ENCODE measurements at regions not wholly inside any gene's neighbourhood (a gene's known extent, or its start where the extent isn't known, plus 50 kb on each side); places are given as distances from the start of the nearest gene placed in this dataset.
A peak's percentile ranks its signal among the peaks of the same experiment; 100 is the strongest.

DNA sequence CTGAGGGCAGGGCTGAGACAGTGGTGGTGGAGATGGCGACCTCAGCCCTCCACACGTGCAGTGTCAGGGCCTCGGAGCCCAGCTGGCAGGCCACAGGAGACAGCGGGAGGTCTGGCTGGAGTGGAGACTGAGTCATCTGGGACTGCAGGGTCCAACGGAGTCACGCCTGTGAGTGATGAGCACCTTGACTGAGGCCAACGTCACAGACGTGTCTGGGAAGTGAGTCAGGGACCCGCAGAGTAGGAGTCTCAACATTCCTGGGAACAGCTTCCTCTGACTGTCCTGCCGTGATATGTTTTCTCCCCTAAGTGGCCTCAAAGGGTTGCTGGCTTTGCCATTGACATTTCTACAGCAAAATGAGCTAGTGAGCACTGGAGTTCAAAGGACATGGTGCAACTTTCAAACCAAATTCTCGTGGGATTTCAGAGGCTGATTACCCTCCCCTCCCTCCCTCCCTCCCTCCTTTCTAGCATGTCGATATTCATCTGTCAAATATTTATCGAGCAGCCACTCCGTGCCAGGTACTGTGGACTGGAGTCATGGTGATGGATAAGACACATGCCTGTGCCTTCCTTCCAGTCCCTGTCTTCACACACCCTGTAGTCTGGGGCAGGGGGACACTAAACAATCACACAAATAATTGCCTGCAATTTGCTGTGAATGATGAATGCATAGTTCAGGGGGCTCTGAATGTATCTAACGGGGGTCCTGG is 53.3 kb upstream of the AMOTL2 start:
- Histone ChIP-seq H3K27ac (no peak overlapping the region), H3K27me3 (no peaks in the 10 kb centered on the region)

DNA sequence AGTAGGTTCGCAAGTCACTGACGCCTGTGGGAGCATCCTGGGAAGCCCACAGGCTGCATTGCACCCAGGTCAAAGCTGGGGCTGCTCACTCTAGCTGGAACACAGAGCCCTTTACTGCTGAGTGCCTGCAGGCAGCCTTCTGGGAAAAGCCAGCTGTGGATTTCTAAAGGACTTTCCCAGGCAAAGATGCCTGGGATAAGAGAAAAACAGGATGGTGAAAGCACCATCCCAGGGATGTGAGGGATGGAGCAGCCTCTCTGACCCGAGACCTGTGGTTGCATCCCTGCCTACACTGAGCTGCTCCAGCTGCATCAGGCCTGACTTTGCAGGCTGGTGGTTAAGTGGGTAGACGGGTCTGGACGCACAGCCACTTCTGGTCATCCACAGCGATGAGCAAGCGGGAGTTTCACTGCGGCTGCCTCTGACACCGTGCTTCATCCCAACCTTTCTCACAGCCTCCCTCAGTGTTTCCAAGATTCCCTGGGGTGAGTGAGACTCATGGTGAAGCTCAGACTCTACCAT is 52.5 kb upstream of the AMOTL2 start:
- peak overlapping the region; percentile 48 for H3K4me2 ChIP-seq
- H3K9ac ChIP-seq = no peak overlapping the region

More for the DNA sequence above, 53.3 kb upstream of the AMOTL2 start:
- Histone ChIP-seq H3K4me3 (no peak overlapping the region), H4K20me1 (no peaks in the 10 kb centered on the region), H3K9me3 (no peaks in the 10 kb centered on the region), H3K36me3 (no peaks in the 10 kb centered on the region), H3K4me1 (peaks cover 16% of the 10 kb centered on the region), H3K4me2 (peak overlapping the region; percentile 48), H3K9ac (no peak overlapping the region)
- no peak for TF ChIP-seq Cebpa-rat (IDR thresholded peaks at IDR 0.05)

DNA sequence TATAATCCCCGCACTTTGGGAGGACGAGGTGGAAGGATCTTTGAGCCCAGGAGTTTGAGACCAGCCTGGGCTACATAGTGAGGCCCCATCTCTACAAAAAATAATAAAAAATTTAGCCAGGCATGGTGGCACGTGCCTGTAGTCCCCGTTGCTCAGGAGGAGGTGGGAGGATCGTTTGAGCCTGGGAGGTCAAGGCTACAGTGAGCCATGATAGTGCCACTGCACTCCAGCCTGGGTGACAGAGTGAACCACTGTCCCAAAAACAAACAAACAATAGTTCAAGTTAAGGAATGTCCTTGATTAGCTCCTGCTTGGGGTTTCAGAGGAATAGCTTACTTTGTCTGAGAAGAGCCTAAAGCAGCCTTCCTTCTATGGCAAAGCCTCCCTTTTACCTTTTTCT is 51.7 kb upstream of the AMOTL2 start:
- Histone ChIP-seq H4K20me1 (no peaks in the 10 kb centered on the region), H3K9me3 (no peaks in the 10 kb centered on the region)

More for the DNA sequence above, 52.5 kb upstream of the AMOTL2 start:
- no peak overlapping the region for H3K4me3 ChIP-seq
- H3K27ac ChIP-seq = no peak overlapping the region
- TF ChIP-seq Cebpa-rat (IDR thresholded peaks at IDR 0.05) = no peak
- peaks cover 16% of the 10 kb centered on the region for H3K4me1 ChIP-seq
- H4K20me1 ChIP-seq = no peaks in the 10 kb centered on the region
- H3K9me3 ChIP-seq = no peaks in the 10 kb centered on the region
- no peaks in the 10 kb centered on the region for H3K36me3 ChIP-seq
- H3K27me3 ChIP-seq = no peaks in the 10 kb centered on the region

More for the DNA sequence above, 51.7 kb upstream of the AMOTL2 start:
- Histone ChIP-seq H3K27ac (no peak overlapping the region), H3K9ac (no peak overlapping the region), H3K4me1 (peaks cover 16% of the 10 kb centered on the region), H3K36me3 (no peaks in the 10 kb centered on the region), H3K27me3 (no peaks in the 10 kb centered on the region), H3K4me2 (no peak overlapping the region), H3K4me3 (no peak overlapping the region)
- no peak for TF ChIP-seq Cebpa-rat (IDR thresholded peaks at IDR 0.05)

Data from BLaER1 (cell line).